ENCODE measurements at regions not wholly inside any gene's neighbourhood (a gene's known extent, or its start where the extent isn't known, plus 50 kb on each side); places are given as distances from the start of the nearest gene placed in this dataset.

DNA sequence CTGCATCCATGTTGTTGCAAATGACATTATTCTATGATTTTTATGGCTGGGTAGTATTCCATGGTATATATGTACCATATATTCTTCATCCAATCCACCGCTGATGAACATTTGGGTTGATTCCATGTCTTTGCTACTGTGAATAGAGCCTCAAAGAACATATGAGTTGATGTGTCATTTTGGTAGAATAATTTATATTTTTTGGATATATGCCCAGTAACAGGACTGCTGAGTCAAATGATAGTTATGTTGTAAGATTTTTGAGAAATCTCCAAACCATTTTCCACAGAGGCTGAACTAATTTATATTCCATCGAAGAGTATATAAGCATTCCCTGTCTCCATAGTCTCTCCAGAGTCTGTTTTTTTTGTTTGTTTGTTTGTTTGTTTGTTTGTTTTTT is 1373.5 kb downstream of the GRIK2 start:
- no peaks in the 10 kb centered on the region for H3K9me2 ChIP-seq (ENCODE audit: insufficient read depth, low read length)
- no peaks in the 10 kb centered on the region for H3K9me3 ChIP-seq (ENCODE audit: low read length)
- no peaks in the 10 kb centered on the region for H4K20me1 ChIP-seq (ENCODE audit: insufficient read depth)
- H3K27me3 ChIP-seq (ENCODE audit: insufficient read depth, low read depth, low read length), result no peaks in the 10 kb centered on the region
- H3K9ac ChIP-seq (ENCODE audit: low read length), result no peak overlapping the region
- no peak overlapping the region for H3K27ac ChIP-seq (ENCODE audit: low read length)
- H2AFZ ChIP-seq (ENCODE audit: low read depth, low read length), result no peak overlapping the region
- TF ChIP-seq RAD21 (conservative IDR thresholded peaks at IDR 0.05), result no peak
- TF ChIP-seq POLR2AphosphoS5 (IDR thresholded peaks at IDR 0.05), result no peak
- no peak for TF ChIP-seq MXI1 (conservative IDR thresholded peaks at IDR 0.05; ENCODE audit: poor library complexity, severe bottlenecking)
- TF ChIP-seq, protein P1, sequence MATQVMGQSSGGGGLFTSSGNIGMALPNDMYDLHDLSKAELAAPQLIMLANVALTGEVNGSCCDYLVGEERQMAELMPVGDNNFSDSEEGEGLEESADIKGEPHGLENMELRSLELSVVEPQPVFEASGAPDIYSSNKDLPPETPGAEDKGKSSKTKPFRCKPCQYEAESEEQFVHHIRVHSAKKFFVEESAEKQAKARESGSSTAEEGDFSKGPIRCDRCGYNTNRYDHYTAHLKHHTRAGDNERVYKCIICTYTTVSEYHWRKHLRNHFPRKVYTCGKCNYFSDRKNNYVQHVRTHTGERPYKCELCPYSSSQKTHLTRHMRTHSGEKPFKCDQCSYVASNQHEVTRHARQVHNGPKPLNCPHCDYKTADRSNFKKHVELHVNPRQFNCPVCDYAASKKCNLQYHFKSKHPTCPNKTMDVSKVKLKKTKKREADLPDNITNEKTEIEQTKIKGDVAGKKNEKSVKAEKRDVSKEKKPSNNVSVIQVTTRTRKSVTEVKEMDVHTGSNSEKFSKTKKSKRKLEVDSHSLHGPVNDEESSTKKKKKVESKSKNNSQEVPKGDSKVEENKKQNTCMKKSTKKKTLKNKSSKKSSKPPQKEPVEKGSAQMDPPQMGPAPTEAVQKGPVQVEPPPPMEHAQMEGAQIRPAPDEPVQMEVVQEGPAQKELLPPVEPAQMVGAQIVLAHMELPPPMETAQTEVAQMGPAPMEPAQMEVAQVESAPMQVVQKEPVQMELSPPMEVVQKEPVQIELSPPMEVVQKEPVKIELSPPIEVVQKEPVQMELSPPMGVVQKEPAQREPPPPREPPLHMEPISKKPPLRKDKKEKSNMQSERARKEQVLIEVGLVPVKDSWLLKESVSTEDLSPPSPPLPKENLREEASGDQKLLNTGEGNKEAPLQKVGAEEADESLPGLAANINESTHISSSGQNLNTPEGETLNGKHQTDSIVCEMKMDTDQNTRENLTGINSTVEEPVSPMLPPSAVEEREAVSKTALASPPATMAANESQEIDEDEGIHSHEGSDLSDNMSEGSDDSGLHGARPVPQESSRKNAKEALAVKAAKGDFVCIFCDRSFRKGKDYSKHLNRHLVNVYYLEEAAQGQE (IDR thresholded peaks at IDR 0.05; ENCODE audit: borderline replicate concordance), result no peak
- TF ChIP-seq, protein P2, sequence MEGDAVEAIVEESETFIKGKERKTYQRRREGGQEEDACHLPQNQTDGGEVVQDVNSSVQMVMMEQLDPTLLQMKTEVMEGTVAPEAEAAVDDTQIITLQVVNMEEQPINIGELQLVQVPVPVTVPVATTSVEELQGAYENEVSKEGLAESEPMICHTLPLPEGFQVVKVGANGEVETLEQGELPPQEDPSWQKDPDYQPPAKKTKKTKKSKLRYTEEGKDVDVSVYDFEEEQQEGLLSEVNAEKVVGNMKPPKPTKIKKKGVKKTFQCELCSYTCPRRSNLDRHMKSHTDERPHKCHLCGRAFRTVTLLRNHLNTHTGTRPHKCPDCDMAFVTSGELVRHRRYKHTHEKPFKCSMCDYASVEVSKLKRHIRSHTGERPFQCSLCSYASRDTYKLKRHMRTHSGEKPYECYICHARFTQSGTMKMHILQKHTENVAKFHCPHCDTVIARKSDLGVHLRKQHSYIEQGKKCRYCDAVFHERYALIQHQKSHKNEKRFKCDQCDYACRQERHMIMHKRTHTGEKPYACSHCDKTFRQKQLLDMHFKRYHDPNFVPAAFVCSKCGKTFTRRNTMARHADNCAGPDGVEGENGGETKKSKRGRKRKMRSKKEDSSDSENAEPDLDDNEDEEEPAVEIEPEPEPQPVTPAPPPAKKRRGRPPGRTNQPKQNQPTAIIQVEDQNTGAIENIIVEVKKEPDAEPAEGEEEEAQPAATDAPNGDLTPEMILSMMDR (IDR thresholded peaks at IDR 0.05; ENCODE audit: poor library complexity, severe bottlenecking), result no peak
- no peak for TF ChIP-seq SMC3 (conservative IDR thresholded peaks at IDR 0.05; ENCODE audit: poor library complexity)
- no peak for TF ChIP-seq TAF1 (IDR thresholded peaks at IDR 0.05; ENCODE audit: low read depth)
- TF ChIP-seq EZH2 (IDR thresholded peaks at IDR 0.05; ENCODE audit: borderline replicate concordance, insufficient read depth, low read length, poor library complexity, severe bottlenecking), result no peak
- no peak for TF ChIP-seq EP300 (conservative IDR thresholded peaks at IDR 0.05; ENCODE audit: poor library complexity, severe bottlenecking)
- H3K36me3 ChIP-seq (ENCODE audit: insufficient read depth, low read length), result no peaks in the 10 kb centered on the region
- no peaks in the 10 kb centered on the region for H3K79me2 ChIP-seq (replicated peaks; ENCODE audit: insufficient read depth, low read length)
- H3K4me3 ChIP-seq (ENCODE audit: low read length), result no peak overlapping the region
- H3K4me2 ChIP-seq (ENCODE audit: low read length), result no peak overlapping the region
- H3F3A ChIP-seq (ENCODE audit: insufficient read depth, low read length, poor library complexity, severe bottlenecking), result no peaks in the 10 kb centered on the region

DNA sequence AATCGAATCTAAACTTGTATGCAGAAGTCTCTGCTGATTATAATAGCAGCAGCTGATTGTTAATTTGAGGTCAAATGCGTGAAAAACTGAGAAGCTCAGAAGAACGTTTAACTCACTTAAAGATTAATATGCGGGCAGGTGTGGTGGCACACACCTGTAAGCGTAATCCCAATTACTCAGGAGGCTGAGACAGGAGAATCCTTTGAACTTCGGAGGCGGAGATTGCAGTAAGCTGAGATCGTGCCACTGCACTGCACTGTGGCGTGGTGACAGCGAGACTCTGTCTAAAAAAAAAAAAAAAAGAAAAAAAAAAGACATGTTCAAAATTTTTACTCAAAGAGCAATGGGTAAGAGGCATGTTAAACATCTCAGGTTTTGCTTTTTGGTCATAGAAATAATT is 1370.8 kb downstream of the GRIK2 start:
- Histone ChIP-seq H3K9me3 (ENCODE audit: low read length) (no peaks in the 10 kb centered on the region), H3K4me3 (ENCODE audit: low read length) (no peak overlapping the region), H2AFZ (ENCODE audit: low read depth, low read length) (no peak overlapping the region), H3K9ac (ENCODE audit: low read length) (no peak overlapping the region), H3K79me2 (replicated peaks; ENCODE audit: insufficient read depth, low read length) (no peaks in the 10 kb centered on the region), H3K27ac (ENCODE audit: low read length) (no peak overlapping the region), H3K9me2 (ENCODE audit: insufficient read depth, low read length) (no peaks in the 10 kb centered on the region), H3K27me3 (ENCODE audit: insufficient read depth, low read depth, low read length) (no peaks in the 10 kb centered on the region), H3F3A (ENCODE audit: insufficient read depth, low read length, poor library complexity, severe bottlenecking) (no peaks in the 10 kb centered on the region), H3K4me2 (ENCODE audit: low read length) (no peak overlapping the region), H3K36me3 (ENCODE audit: insufficient read depth, low read length) (no peaks in the 10 kb centered on the region), H4K20me1 (ENCODE audit: insufficient read depth) (no peaks in the 10 kb centered on the region)
- TF ChIP-seq TAF1 (IDR thresholded peaks at IDR 0.05; ENCODE audit: low read depth) (no peak), SMC3 (conservative IDR thresholded peaks at IDR 0.05; ENCODE audit: poor library complexity) (no peak), RAD21 (conservative IDR thresholded peaks at IDR 0.05) (no peak), EZH2 (IDR thresholded peaks at IDR 0.05; ENCODE audit: borderline replicate concordance, insufficient read depth, low read length, poor library complexity, severe bottlenecking) (no peak)
- TF ChIP-seq, protein P1 (IDR thresholded peaks at IDR 0.05; ENCODE audit: borderline replicate concordance), result no peak
- TF ChIP-seq, protein P2 (IDR thresholded peaks at IDR 0.05; ENCODE audit: poor library complexity, severe bottlenecking), result no peak
